Ectodermal cell (in vitro differentiated cells): ENCODE measurements at regions not wholly inside any gene's neighbourhood (a gene's known extent, or its start where the extent isn't known, plus 50 kb on each side); places are given as distances from the start of the nearest gene placed in this dataset.

Experiments
- H3K27ac ChIP-seq: 2 replicates; pipeline ENCODE4 v1.7.0; 2013; ENCODE audit warnings: mild to moderate bottlenecking, low read depth, low read length; ENCODE audit not compliant: insufficient read depth, poor library complexity, severe bottlenecking
- H3K27me3 ChIP-seq: 2 replicates; pipeline ENCODE4 v1.7.0; 2013; ENCODE audit warnings: mild to moderate bottlenecking, low read length; ENCODE audit not compliant: insufficient read depth, control insufficient read depth, poor library complexity, severe bottlenecking
- H3K36me3 ChIP-seq: one replicate; pipeline ENCODE4 v1.7.0; 2013; ENCODE audit warnings: low read length; ENCODE audit not compliant: control insufficient read depth, insufficient read depth
- H3K4me1 ChIP-seq: one replicate; pipeline ENCODE4 v1.7.0; 2013; ENCODE audit warnings: low read length; ENCODE audit not compliant: control insufficient read depth, insufficient read depth
- H3K4me3 ChIP-seq: 2 replicates; pipeline ENCODE4 v1.7.0; 2013; ENCODE audit warnings: low read depth, low read length, control low read depth; ENCODE audit not compliant: insufficient read depth
- H3K9me3 ChIP-seq: 2 replicates; pipeline ENCODE4 v1.7.0; 2013; ENCODE audit warnings: mild to moderate bottlenecking, low read length, moderate library complexity; ENCODE audit not compliant: control insufficient read depth
- WGBS, 2 experiments: methylation state at CpG; one replicate each; pipeline ENCODE4 v1.1.7; 2013; ENCODE audit warnings: missing lambda C conversion rate in 2 of 2; 5-methylcytosine and 5-hydroxymethylcytosine counted together

DNA sequence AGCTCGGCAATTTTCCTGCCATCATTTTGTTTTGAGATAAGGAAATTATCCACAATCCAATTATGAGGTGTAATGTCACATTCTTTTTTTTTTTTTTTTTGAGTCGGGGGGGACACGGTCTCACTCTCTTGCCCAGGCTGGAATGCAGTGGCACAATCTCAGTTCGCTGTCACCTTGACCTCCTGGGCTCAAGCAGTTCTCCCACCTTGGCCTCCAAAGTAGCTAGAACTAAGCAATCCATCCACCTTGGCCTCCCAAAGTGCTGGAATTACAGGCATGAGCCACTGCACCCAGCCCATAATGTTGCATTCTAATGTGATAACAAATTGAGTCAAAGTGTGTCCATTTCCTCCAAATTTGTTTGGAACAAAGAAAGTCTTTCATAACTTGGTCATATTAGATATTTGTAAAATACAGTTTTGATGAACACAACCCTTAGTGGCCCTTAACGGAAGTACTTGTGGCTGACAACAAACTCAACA lies 144.1 kb upstream of the AFDN start:
- no peak overlapping the region for H3K27ac ChIP-seq
- H3K4me1 ChIP-seq: peaks cover 10% of the 10 kb centered on the region

DNA sequence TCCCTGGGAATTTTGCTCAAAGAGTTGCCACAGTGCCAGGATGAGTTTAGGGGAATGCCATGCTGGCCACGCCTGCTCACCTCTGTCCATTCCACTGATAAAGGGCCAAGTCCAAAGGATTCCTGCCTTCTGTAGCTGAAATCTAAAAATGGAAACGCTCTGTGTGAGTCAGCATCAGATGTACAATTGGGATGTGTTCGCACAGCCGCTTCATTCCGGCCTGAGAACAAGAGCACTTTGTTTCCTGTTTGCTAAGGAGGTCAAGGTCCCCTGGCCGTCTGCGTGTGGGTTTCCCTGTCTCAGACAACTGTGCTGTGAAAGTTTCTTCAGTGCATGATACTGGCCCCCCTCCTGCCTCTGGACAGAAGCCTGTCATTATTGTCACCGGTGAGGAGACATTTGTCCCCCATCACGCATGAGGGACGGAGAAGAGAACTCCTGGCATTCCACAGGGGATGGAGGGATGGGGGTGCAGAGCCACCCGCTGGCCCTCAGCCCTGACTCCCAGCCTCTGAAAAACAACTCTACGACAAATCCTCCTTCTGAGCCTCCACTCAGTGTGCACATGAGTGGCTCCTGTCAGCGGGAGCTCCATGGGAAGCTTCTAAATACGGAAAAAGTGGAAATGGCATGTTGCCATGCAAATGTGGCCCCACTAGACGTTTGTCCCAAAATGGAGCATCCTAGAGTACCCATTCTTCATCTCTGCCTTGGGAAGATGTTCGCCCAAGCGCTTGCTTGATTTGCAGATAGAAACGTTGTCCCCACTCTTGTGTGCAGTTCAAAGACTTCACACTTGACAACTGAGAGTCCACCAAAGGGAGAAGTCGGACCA lies 143.5 kb upstream of the AFDN start:
- Histone ChIP-seq H3K27ac (no peak overlapping the region), H3K4me3 (no peak overlapping the region), H3K9me3 (no peaks in the 10 kb centered on the region), H3K27me3 (no peaks in the 10 kb centered on the region), H3K4me1 (peaks cover 10% of the 10 kb centered on the region), H3K36me3 (no peaks in the 10 kb centered on the region)
- 94% methylated on average over 19 of the region's 19 CpGs for WGBS, 2 experiments

More for the DNA sequence above, 144.1 kb upstream of the AFDN start:
- H3K36me3 ChIP-seq: no peaks in the 10 kb centered on the region
- no peak overlapping the region for H3K4me3 ChIP-seq
- H3K9me3 ChIP-seq: no peaks in the 10 kb centered on the region
- 89 to 94% methylated on average over 5 of the region's 5 CpGs for WGBS, 2 experiments
- no peaks in the 10 kb centered on the region for H3K27me3 ChIP-seq

- 89 to 91% methylated on average over 13 to 14 of the region's 14 CpGs for WGBS, 2 experiments
- no peak overlapping the region for H3K4me3 ChIP-seq
- H3K9me3 ChIP-seq: no peaks in the 10 kb centered on the region
- peaks cover 9% of the 10 kb centered on the region for H3K4me1 ChIP-seq
- H3K27ac ChIP-seq: no peak overlapping the region
- no peaks in the 10 kb centered on the region for H3K36me3 ChIP-seq
- H3K27me3 ChIP-seq: no peaks in the 10 kb centered on the region
Measured at GRCh38 chr6:167684276-167685104, 142.2 kb upstream of the AFDN start.

DNA sequence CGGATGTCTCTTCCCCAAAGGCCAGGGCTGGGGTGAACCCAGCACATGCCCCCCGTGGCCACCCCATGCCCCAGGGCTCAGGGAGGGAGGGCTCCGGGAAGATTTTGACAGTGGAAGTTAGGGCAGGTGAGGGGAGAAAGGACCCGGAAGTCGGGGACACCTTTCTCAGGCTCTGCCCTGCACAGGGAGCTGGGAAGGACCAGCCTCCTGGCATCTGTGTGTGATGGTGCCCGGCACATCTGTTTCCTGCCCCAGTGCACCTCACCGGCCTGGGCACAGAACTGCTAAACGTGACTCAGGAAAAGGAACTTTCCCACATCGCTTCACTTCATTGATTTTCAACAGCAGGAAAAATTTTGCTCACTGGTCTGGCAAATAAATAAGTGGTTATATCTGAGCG lies 141.1 kb upstream of the AFDN start:
- H3K27ac ChIP-seq: no peak overlapping the region
- 85% methylated on average over 10 of the region's 10 CpGs for WGBS, 2 experiments
- peaks cover 5% of the 10 kb centered on the region for H3K4me1 ChIP-seq
- no peak overlapping the region for H3K4me3 ChIP-seq
- H3K9me3 ChIP-seq: no peaks in the 10 kb centered on the region
- no peaks in the 10 kb centered on the region for H3K27me3 ChIP-seq
- H3K36me3 ChIP-seq: no peaks in the 10 kb centered on the region

- Histone ChIP-seq H3K27me3 (no peaks in the 10 kb centered on the region), H3K36me3 (no peaks in the 10 kb centered on the region), H3K4me3 (no peak overlapping the region), H3K27ac (no peak overlapping the region), H3K9me3 (no peaks in the 10 kb centered on the region), H3K4me1 (peaks cover 5% of the 10 kb centered on the region)
- 94 to 97% methylated on average over 7 of the region's 7 CpGs for WGBS, 2 experiments
Measured at GRCh38 chr6:167686204-167686893, 140.4 kb upstream of the AFDN start.

GRCh38 chr6:167687116-167687725 lies 139.5 kb upstream of the AFDN start:
- H3K9me3 ChIP-seq: no peaks in the 10 kb centered on the region
- H3K36me3 ChIP-seq: no peaks in the 10 kb centered on the region
- H3K27me3 ChIP-seq: no peaks in the 10 kb centered on the region
- H3K4me3 ChIP-seq: no peak overlapping the region
- no peak overlapping the region for H3K27ac ChIP-seq
- WGBS, 2 experiments: 92 to 94% methylated on average over 18 of the region's 18 CpGs
- H3K4me1 ChIP-seq: peaks cover 10% of the 10 kb centered on the region

GRCh38 chr6:167688123-167688522 lies 138.6 kb upstream of the AFDN start:
- no peak overlapping the region for H3K4me3 ChIP-seq
- H3K4me1 ChIP-seq: peaks cover 10% of the 10 kb centered on the region
- no peaks in the 10 kb centered on the region for H3K36me3 ChIP-seq
- no peak overlapping the region for H3K27ac ChIP-seq
- H3K27me3 ChIP-seq: no peaks in the 10 kb centered on the region
- no peaks in the 10 kb centered on the region for H3K9me3 ChIP-seq
- 89% methylated on average over 6 of the region's 6 CpGs for WGBS, 2 experiments

- Histone ChIP-seq H3K4me1 (peaks cover 10% of the 10 kb centered on the region), H3K27ac (no peak overlapping the region), H3K4me3 (no peak overlapping the region), H3K27me3 (no peaks in the 10 kb centered on the region), H3K36me3 (no peaks in the 10 kb centered on the region), H3K9me3 (no peaks in the 10 kb centered on the region)
- 84 to 89% methylated on average over 5 of the region's 5 CpGs for WGBS, 2 experiments
Measured at GRCh38 chr6:167689278-167689677, 137.4 kb upstream of the AFDN start.

DNA sequence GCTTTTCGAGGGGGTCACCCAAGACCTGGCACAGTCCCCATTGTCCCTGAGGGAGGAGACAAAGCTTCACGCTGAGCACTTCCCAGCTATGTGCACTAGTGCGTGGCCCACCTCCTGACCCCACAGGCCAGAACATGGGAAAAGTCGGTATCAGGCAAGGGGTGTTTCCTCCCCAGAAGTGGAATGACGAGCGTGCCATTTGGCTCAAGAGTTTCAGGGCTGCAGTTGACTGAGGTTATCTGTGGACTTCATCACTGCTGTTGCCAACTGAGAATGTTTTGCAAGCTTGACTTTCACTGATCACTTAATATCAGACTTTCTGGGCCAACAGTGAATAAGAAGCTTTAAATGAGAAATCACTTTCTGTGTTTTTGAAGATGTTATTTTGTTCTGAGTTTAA lies 137.0 kb upstream of the AFDN start:
- H3K36me3 ChIP-seq: no peaks in the 10 kb centered on the region
- no peak overlapping the region for H3K27ac ChIP-seq
- H3K27me3 ChIP-seq: no peaks in the 10 kb centered on the region
- WGBS, 2 experiments: 92 to 93% methylated on average over 6 of the region's 6 CpGs
- H3K9me3 ChIP-seq: no peaks in the 10 kb centered on the region
- no peak overlapping the region for H3K4me3 ChIP-seq
- peaks cover 10% of the 10 kb centered on the region for H3K4me1 ChIP-seq
